Right lobe of liver (tissue), 4 donors: ENCODE measurements at regions not wholly inside any gene's neighbourhood (a gene's known extent, or its start where the extent isn't known, plus 50 kb on each side); places are given as distances from the start of the nearest gene placed in this dataset.

Experiments
- POLR2A ChIP-seq: fragments of 450-650 bp; IDR thresholded peaks from one replicate; pipeline ENCODE4 v1.6.1; 2017; ENCODE audit warnings: antibody characterized with exemption, mild to moderate bottlenecking
- TF ChIP-seq, protein P1 (sequence below), 4 donors: fragments of 200-600 bp in 3 of 4; fragments of 450-650 bp in 1 of 4; IDR thresholded peaks; one replicate each; pipeline versions ENCODE4 v1.5.1 to v1.8.0; 2016 to 2022; ENCODE audit warnings: antibody characterized with exemption in 4 of 4, mild to moderate bottlenecking in 2 of 4
- donor health status: DM: no; HTN: no; CAD: no.
- donor health status: DM: no; HTN: no; CAD: no.
- donor health status: DM: no; HTN: yes; CAD: no.

GRCh38 chrX:42385730-42386129 is 392.2 kb downstream of the PPP1R2C start:
- TF ChIP-seq, protein P1, sequence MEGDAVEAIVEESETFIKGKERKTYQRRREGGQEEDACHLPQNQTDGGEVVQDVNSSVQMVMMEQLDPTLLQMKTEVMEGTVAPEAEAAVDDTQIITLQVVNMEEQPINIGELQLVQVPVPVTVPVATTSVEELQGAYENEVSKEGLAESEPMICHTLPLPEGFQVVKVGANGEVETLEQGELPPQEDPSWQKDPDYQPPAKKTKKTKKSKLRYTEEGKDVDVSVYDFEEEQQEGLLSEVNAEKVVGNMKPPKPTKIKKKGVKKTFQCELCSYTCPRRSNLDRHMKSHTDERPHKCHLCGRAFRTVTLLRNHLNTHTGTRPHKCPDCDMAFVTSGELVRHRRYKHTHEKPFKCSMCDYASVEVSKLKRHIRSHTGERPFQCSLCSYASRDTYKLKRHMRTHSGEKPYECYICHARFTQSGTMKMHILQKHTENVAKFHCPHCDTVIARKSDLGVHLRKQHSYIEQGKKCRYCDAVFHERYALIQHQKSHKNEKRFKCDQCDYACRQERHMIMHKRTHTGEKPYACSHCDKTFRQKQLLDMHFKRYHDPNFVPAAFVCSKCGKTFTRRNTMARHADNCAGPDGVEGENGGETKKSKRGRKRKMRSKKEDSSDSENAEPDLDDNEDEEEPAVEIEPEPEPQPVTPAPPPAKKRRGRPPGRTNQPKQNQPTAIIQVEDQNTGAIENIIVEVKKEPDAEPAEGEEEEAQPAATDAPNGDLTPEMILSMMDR (IDR thresholded peaks at IDR 0.05), result no peak
- TF ChIP-seq POLR2A, result no peak
